OCI-LY7 (cell line): ENCODE measurements at regions not wholly inside any gene's neighbourhood (a gene's known extent, or its start where the extent isn't known, plus 50 kb on each side); places are given as distances from the start of the nearest gene placed in this dataset.

ENCODE experiments used
- CTCF ChIP-seq: fragments of 200-600 bp; sonication (generic); conservative IDR thresholded peaks from 2 replicates; pipeline ENCODE4 v1.5.1; 2014; ENCODE audit warnings: mild to moderate bottlenecking, antibody characterized with exemption, low read length, moderate library complexity, mixed read lengths
- EZH2phosphoT487 ChIP-seq: fragments of 200-600 bp; sonication (generic); IDR thresholded peaks from 2 replicates; pipeline ENCODE4 v1.6.1; 2018; ENCODE audit warnings: low read depth, borderline replicate concordance, mild to moderate bottlenecking, mixed run types, antibody characterized with exemption, low read length, moderate library complexity, mixed read lengths

- no peak for TF ChIP-seq CTCF
- no peak for TF ChIP-seq EZH2phosphoT487
Observed at GRCh38 chr6:40160826-40161225, 226.6 kb upstream of the MOCS1 start.
